Endodermal cell (in vitro differentiated cells): ENCODE measurements at regions not wholly inside any gene's neighbourhood (a gene's known extent, or its start where the extent isn't known, plus 50 kb on each side); places are given as distances from the start of the nearest gene placed in this dataset.

ENCODE experiments used
- DNase-seq: peaks from one replicate; pipeline ENCODE4 v3.0.0-alpha.2; 2017
- H3K27ac ChIP-seq: 2 replicates; pipeline ENCODE4 v1.5.1; 2013; ENCODE audit warnings: mild to moderate bottlenecking, low read depth, low read length, moderate library complexity
- H3K27me3 ChIP-seq: 2 replicates; pipeline ENCODE4 v1.6.1; 2013; ENCODE audit warnings: mild to moderate bottlenecking, low read length, moderate library complexity; ENCODE audit not compliant: insufficient read depth, control insufficient read depth, poor library complexity, severe bottlenecking
- H3K36me3 ChIP-seq: 2 replicates; pipeline ENCODE4 v1.7.0; 2013; ENCODE audit warnings: mild to moderate bottlenecking, low read length, moderate library complexity; ENCODE audit not compliant: control insufficient read depth, insufficient read depth
- H3K4me1 ChIP-seq: one replicate; pipeline ENCODE4 v1.7.0; 2013; ENCODE audit warnings: low read length; ENCODE audit not compliant: control insufficient read depth, insufficient read depth
- H3K4me3 ChIP-seq: 2 replicates; pipeline ENCODE4 v1.5.1; 2013; ENCODE audit warnings: mild to moderate bottlenecking, low read length, moderate library complexity
- H3K9ac ChIP-seq: 2 replicates; pipeline ENCODE4 v1.6.1; 2013; ENCODE audit warnings: mild to moderate bottlenecking, low read length, moderate library complexity; ENCODE audit not compliant: poor library complexity, severe bottlenecking; ENCODE audit errors: extremely low read depth
- H3K9me3 ChIP-seq: 2 replicates; pipeline ENCODE4 v1.6.1; 2013; ENCODE audit warnings: mild to moderate bottlenecking, low read length, moderate library complexity; ENCODE audit not compliant: control insufficient read depth
- H3K27ac Mint-ChIP-seq: 2 replicates; pipeline ENCODE4 v1.8.0; 2020; ENCODE audit warnings: mixed read lengths
- H3K27me3 Mint-ChIP-seq: 2 replicates; pipeline ENCODE4 v1.8.0; 2021; ENCODE audit warnings: mild to moderate bottlenecking, mixed read lengths; ENCODE audit not compliant: insufficient read depth
- H3K36me3 Mint-ChIP-seq: 2 replicates; pipeline ENCODE4 v1.8.0; 2020; ENCODE audit warnings: low read depth, mixed read lengths
- H3K4me1 Mint-ChIP-seq: 2 replicates; pipeline ENCODE4 v1.8.0; 2020; ENCODE audit warnings: mixed read lengths
- H3K4me3 Mint-ChIP-seq: 2 replicates; pipeline ENCODE4 v1.8.0; 2020; ENCODE audit warnings: mild to moderate bottlenecking, moderate library complexity, mixed read lengths
- H3K9me3 Mint-ChIP-seq: 2 replicates; pipeline ENCODE4 v1.8.0; 2020; ENCODE audit warnings: mild to moderate bottlenecking, mixed read lengths
- WGBS, 2 experiments: methylation state at CpG; one replicate each; pipeline versions ENCODE4 v1.1.5 to v1.1.7; 2013; ENCODE audit warnings: missing lambda C conversion rate in 2 of 2, mixed read lengths in 1 of 2; ENCODE audit not compliant: insufficient coverage in 1 of 2, insufficient read length in 1 of 2; 5-methylcytosine and 5-hydroxymethylcytosine counted together
- TF ChIP-seq, protein P1 (sequence below): fragments of 200-600 bp; sonication (generic); conservative IDR thresholded peaks from 2 replicates; pipeline ENCODE4 v1.5.0; 2021; ENCODE audit warnings: antibody characterized with exemption, mild to moderate bottlenecking

DNA sequence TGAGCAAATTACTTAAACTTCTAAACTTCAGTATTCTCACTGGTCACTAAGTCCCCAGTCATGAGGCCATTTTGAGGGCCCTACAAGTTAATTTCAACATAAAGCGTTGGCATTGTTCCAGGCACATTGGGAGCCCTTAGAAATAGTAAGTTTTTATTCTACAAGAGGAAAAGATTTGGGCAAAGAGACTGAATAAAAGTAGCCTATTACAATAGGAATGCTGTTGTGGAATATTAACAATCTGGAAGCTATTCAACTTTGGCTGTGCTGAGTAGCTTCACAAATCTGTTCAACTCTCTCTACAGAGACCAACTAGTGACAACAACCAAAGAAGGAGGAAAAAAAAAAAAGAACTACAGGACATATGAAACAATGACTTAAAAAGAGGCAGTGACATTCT lies 1287.5 kb upstream of the NXPH2 start:
- Histone ChIP-seq H3K36me3 (no peaks in the 10 kb centered on the region), H3K9me3 (no peaks in the 10 kb centered on the region), H3K27me3 (no peaks in the 10 kb centered on the region), H3K4me1 (no peaks in the 10 kb centered on the region), H3K9ac (no peak overlapping the region), H3K4me3 (no peak overlapping the region), H3K27ac (no peak overlapping the region)
- Mint-ChIP-seq H3K9me3 (no peaks in the 10 kb centered on the region), H3K27me3 (no peaks in the 10 kb centered on the region), H3K27ac (no peak overlapping the region), H3K4me1 (peaks cover 7% of the 10 kb centered on the region), H3K4me3 (no peak overlapping the region), H3K36me3 (no peaks in the 10 kb centered on the region)
- WGBS, 2 experiments: 87% methylated on average over 1 of the region's 1 CpG; no CpG with 5 or more reads in 1 of the 2 experiments
- no peak for DNase-seq
- TF ChIP-seq, protein P1, sequence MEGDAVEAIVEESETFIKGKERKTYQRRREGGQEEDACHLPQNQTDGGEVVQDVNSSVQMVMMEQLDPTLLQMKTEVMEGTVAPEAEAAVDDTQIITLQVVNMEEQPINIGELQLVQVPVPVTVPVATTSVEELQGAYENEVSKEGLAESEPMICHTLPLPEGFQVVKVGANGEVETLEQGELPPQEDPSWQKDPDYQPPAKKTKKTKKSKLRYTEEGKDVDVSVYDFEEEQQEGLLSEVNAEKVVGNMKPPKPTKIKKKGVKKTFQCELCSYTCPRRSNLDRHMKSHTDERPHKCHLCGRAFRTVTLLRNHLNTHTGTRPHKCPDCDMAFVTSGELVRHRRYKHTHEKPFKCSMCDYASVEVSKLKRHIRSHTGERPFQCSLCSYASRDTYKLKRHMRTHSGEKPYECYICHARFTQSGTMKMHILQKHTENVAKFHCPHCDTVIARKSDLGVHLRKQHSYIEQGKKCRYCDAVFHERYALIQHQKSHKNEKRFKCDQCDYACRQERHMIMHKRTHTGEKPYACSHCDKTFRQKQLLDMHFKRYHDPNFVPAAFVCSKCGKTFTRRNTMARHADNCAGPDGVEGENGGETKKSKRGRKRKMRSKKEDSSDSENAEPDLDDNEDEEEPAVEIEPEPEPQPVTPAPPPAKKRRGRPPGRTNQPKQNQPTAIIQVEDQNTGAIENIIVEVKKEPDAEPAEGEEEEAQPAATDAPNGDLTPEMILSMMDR: no peak

- no peak overlapping the region for H3K27ac Mint-ChIP-seq
- 84 to 100% methylated on average over 1 of the region's 1 CpG for WGBS, 2 experiments
Measured at GRCh38 chr2:140064243-140064642, 1284.1 kb upstream of the NXPH2 start.

DNA sequence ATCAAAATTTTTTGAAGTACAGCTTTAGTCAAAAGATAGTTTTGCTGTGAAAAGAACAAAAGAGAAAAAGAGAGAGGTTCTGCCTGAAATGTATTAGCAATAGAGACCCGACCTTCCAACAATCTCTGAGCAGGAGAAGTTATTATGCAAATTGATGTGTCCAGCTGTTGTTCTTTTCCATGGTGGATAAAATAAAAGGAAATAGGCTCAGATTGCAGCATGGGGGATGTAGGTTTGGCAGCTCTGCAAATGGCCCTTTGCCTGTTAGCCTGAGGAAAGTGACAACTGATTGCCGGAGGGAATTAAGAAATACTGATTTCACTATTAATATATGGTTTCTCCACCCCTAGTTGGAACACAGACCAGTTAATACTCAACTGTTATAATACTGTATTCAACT lies 1283.2 kb upstream of the NXPH2 start:
- Histone ChIP-seq H3K9ac (no peak overlapping the region), H3K4me1 (no peaks in the 10 kb centered on the region), H3K27me3 (no peaks in the 10 kb centered on the region), H3K36me3 (no peaks in the 10 kb centered on the region), H3K4me3 (no peak overlapping the region), H3K27ac (no peak overlapping the region), H3K9me3 (no peaks in the 10 kb centered on the region)
- Mint-ChIP-seq H3K9me3 (no peaks in the 10 kb centered on the region), H3K27ac (no peak overlapping the region), H3K27me3 (no peaks in the 10 kb centered on the region), H3K4me3 (no peak overlapping the region), H3K36me3 (no peaks in the 10 kb centered on the region), H3K4me1 (peaks cover 7% of the 10 kb centered on the region)
- 83 to 98% methylated on average over 1 to 2 of the region's 2 CpGs for WGBS, 2 experiments
- TF ChIP-seq, protein P1: no peak
- DNase-seq: no peak

More at GRCh38 chr2:140064243-140064642, 1284.1 kb upstream of the NXPH2 start:
- no peak overlapping the region for H3K9ac ChIP-seq
- H3K9me3 ChIP-seq: no peaks in the 10 kb centered on the region
- H3K27me3 ChIP-seq: no peaks in the 10 kb centered on the region
- TF ChIP-seq, protein P1: no peak
- Mint-ChIP-seq H3K36me3 (no peaks in the 10 kb centered on the region), H3K9me3 (no peaks in the 10 kb centered on the region), H3K4me3 (no peak overlapping the region), H3K4me1 (peaks cover 7% of the 10 kb centered on the region), H3K27me3 (no peaks in the 10 kb centered on the region)
- DNase-seq: no peak
- no peaks in the 10 kb centered on the region for H3K36me3 ChIP-seq
- H3K4me1 ChIP-seq: no peaks in the 10 kb centered on the region
- no peak overlapping the region for H3K4me3 ChIP-seq
- H3K27ac ChIP-seq: no peak overlapping the region
